ENCODE measurements at regions not wholly inside any gene's neighbourhood (a gene's known extent, or its start where the extent isn't known, plus 50 kb on each side); places are given as distances from the start of the nearest gene placed in this dataset.

DNA sequence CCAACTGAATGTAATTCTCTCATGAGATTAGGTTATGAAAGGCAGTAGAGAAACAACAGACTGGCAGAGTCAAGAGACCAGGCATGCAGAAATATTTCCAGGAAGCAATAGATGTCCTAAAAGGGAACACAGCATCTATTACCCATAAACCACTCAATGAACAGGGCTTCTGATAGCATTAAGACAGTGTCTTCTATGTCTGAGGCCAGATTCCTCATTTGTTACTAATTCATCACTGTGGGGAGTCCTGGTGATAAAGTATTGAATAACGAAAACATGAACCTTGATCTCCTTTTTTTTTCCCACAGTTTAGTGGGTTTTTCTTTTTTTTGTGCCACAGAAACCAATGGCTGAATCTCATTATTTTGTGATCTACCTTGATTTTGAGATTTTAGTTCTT, 339.0 kb downstream of the METTL15 start:
- Mint-ChIP-seq H3K9me3 (ENCODE audit: unreplicated experiment) (no peaks in the 10 kb centered on the region), H3K4me3 (ENCODE audit: unreplicated experiment) (no peak overlapping the region), H3K36me3 (ENCODE audit: insufficient read depth, unreplicated experiment) (peaks cover 6% of the 10 kb centered on the region), H3K4me1 (ENCODE audit: insufficient read depth, unreplicated experiment) (no peaks in the 10 kb centered on the region), H3K27me3 (ENCODE audit: insufficient read depth, unreplicated experiment) (no peaks in the 10 kb centered on the region), H3K27ac (ENCODE audit: low read depth, unreplicated experiment) (no peak overlapping the region)
- BruUV-seq (replicated peaks), result no TSS peak
- DNase-seq (ENCODE audit: unreplicated experiment), result no peak
- ChIA-PET POLR2A (no interaction called here), CTCF (no interaction called here)
- TF ChIP-seq, protein P1, sequence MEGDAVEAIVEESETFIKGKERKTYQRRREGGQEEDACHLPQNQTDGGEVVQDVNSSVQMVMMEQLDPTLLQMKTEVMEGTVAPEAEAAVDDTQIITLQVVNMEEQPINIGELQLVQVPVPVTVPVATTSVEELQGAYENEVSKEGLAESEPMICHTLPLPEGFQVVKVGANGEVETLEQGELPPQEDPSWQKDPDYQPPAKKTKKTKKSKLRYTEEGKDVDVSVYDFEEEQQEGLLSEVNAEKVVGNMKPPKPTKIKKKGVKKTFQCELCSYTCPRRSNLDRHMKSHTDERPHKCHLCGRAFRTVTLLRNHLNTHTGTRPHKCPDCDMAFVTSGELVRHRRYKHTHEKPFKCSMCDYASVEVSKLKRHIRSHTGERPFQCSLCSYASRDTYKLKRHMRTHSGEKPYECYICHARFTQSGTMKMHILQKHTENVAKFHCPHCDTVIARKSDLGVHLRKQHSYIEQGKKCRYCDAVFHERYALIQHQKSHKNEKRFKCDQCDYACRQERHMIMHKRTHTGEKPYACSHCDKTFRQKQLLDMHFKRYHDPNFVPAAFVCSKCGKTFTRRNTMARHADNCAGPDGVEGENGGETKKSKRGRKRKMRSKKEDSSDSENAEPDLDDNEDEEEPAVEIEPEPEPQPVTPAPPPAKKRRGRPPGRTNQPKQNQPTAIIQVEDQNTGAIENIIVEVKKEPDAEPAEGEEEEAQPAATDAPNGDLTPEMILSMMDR (IDR thresholded peaks at IDR 0.05; ENCODE audit: unreplicated experiment), result no peak
- intact Hi-C loops (cut with micrococcal nuclease), result no loop called here

DNA sequence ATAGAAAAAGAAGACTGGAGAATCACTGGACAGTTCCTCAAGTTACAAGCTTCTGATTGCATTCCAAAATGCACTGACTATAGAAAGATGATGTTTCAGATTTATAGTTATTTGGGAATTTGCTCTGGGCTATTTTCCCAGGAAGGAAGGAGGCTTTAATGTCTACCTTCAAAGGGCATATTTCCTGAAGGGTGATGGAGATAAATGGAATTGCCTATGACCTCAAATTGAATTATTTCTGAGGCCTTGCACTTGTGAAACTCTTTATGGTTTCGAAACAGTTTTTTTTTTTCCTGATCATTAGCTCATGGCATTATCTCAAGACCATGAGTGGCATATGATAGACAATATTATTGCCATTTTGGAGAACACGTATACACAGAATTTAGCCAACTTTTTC, 333.9 kb downstream of the METTL15 start:
- no peaks in the 10 kb centered on the region for H3K27me3 Mint-ChIP-seq (ENCODE audit: insufficient read depth, unreplicated experiment)
- intact Hi-C loops (cut with micrococcal nuclease), result no loop called here
- no peaks in the 10 kb centered on the region for H3K9me3 Mint-ChIP-seq (ENCODE audit: unreplicated experiment)
- peaks cover 6% of the 10 kb centered on the region for H3K36me3 Mint-ChIP-seq (ENCODE audit: insufficient read depth, unreplicated experiment)
- no peak overlapping the region for H3K27ac Mint-ChIP-seq (ENCODE audit: low read depth, unreplicated experiment)
- BruUV-seq (replicated peaks), result no TSS peak
- ChIA-PET CTCF (no interaction called here), POLR2A (no interaction called here)
- TF ChIP-seq, protein P1 (IDR thresholded peaks at IDR 0.05; ENCODE audit: unreplicated experiment), result no peak
- no peak overlapping the region for H3K4me3 Mint-ChIP-seq (ENCODE audit: unreplicated experiment)
- DNase-seq (ENCODE audit: unreplicated experiment), result no peak
- no peaks in the 10 kb centered on the region for H3K4me1 Mint-ChIP-seq (ENCODE audit: insufficient read depth, unreplicated experiment)

DNA sequence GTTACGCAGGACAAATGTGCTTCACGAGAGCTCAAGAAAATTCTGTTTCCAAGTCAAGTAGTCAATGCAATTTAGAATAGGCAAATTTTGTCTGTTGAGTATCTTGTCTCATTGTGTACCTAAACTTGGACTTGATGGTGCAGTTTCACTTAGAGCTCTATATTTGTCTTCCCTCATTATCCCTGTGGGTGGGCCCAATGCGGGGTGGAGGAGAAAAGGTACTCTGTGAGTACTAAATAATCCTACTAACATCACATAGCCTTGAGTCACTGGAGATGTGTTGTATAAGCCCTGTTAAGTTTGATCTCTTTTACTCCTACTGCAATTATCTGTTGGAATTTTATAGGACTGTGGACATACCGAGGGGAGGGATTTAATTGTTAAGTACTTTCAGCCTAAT, 331.2 kb downstream of the METTL15 start:
- ChIA-PET CTCF (interaction anchor here (0.6 to 1.1 kb wide), 2 partner anchors 24 to 833 kb away, joined by 3 to 5 read pairs; no protein-coding TSS in a partner anchor), POLR2A (no interaction called here)
- intact Hi-C loops (cut with micrococcal nuclease), result no loop called here
- H3K27me3 Mint-ChIP-seq (ENCODE audit: insufficient read depth, unreplicated experiment), result no peaks in the 10 kb centered on the region
- H3K36me3 Mint-ChIP-seq (ENCODE audit: insufficient read depth, unreplicated experiment), result peaks cover 12% of the 10 kb centered on the region
- no peaks in the 10 kb centered on the region for H3K9me3 Mint-ChIP-seq (ENCODE audit: unreplicated experiment)
- no TSS peak for BruUV-seq (replicated peaks)
- H3K4me1 Mint-ChIP-seq (ENCODE audit: insufficient read depth, unreplicated experiment), result no peaks in the 10 kb centered on the region
- H3K27ac Mint-ChIP-seq (ENCODE audit: low read depth, unreplicated experiment), result no peak overlapping the region
- no peak for DNase-seq (ENCODE audit: unreplicated experiment)
- no peak overlapping the region for H3K4me3 Mint-ChIP-seq (ENCODE audit: unreplicated experiment)
- TF ChIP-seq, protein P1 (IDR thresholded peaks at IDR 0.05; ENCODE audit: unreplicated experiment), result no peak

DNA sequence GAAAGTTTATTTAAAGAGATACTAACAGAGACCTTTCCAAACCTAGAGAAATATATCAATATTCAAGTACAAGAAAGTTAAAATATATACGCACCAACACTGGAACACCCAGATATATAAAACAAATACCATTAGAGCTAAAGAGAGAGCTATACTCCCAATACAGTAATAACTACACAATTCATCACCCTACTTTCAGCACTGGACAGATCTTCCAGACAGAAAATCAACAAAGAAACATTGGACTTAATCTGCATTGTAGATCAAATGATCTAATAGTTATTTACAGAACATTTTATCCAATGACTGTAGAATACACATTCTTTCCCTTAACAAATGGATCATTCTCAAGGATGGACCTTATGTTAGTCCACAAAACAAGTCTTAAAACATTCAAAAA, 311.9 kb downstream of the METTL15 start:
- CTCF ChIA-PET, result no interaction called here
- BruUV-seq (replicated peaks), result no TSS peak
- POLR2A ChIA-PET, result interaction anchor here (0.7 kb wide), 1 partner anchor 213 kb away, joined by 4 read pairs; no protein-coding TSS in a partner anchor
- H3K27ac Mint-ChIP-seq (ENCODE audit: low read depth, unreplicated experiment), result no peak overlapping the region
- H3K4me3 Mint-ChIP-seq (ENCODE audit: unreplicated experiment), result no peak overlapping the region
- H3K27me3 Mint-ChIP-seq (ENCODE audit: insufficient read depth, unreplicated experiment), result no peaks in the 10 kb centered on the region
- TF ChIP-seq, protein P1 (IDR thresholded peaks at IDR 0.05; ENCODE audit: unreplicated experiment), result no peak
- peaks cover 5% of the 10 kb centered on the region for H3K4me1 Mint-ChIP-seq (ENCODE audit: insufficient read depth, unreplicated experiment)
- peaks cover 8% of the 10 kb centered on the region for H3K9me3 Mint-ChIP-seq (ENCODE audit: unreplicated experiment)
- H3K36me3 Mint-ChIP-seq (ENCODE audit: insufficient read depth, unreplicated experiment), result no peaks in the 10 kb centered on the region
- no peak for DNase-seq (ENCODE audit: unreplicated experiment)
- intact Hi-C loops (cut with micrococcal nuclease), result no loop called here
